ENCODE measurements at regions not wholly inside any gene's neighbourhood (a gene's known extent, or its start where the extent isn't known, plus 50 kb on each side); places are given as distances from the start of the nearest gene placed in this dataset.

DNA sequence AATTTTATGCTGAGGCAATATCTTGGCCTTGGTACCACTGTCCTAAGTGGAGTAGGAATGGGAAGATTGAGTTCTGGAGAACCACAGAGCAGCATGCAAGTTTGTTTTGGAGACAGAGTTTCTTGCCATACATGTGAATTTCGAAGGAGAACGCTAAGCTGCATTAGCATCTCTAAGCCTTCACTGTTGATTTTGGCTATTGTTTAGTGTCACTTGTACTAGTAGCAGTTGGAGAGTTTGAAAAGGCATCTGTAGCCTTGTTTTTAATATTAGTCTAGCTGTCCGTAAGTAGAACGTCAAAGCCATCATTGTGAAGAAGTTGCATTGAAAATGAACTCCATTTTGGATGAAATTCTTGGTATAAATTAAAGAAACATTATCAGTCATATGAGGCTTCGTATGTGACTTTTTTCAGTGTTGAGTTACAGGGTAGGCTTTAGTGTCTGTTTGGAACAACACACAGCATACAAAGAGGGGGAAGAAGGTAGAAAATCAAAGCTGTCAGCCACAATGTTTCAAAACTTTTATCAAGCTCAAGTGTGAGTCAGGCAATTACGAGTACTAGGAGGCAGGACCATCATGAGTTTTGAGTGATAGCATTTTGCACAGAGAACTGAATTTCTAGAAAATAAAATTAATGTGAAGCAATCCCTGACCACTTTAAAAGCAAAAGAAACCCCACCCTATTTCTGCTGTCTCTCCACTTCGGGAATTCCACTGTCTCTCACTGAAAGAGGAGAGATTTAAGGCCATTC is 70.2 kb upstream of the NAV3 start:
- TF ChIP-seq CTCF (conservative IDR thresholded peaks at IDR 0.05): no peak
- no peak for TF ChIP-seq EZH2 (IDR thresholded peaks at IDR 0.05; ENCODE audit: low read depth)
